Progenitor cell of endocrine pancreas (in vitro differentiated cells): ENCODE measurements at regions not wholly inside any gene's neighbourhood (a gene's known extent, or its start where the extent isn't known, plus 50 kb on each side); places are given as distances from the start of the nearest gene placed in this dataset.

Experiments
- DNase-seq: peaks from one replicate; pipeline ENCODE4 v3.0.0; 2021; ENCODE audit warnings: low spot score; ENCODE audit not compliant: unreplicated experiment
- H3K27ac Mint-ChIP-seq: 2 replicates; pipeline ENCODE4 v1.8.0; 2021; ENCODE audit warnings: mild to moderate bottlenecking, moderate library complexity, mixed read lengths
- H3K27me3 Mint-ChIP-seq: 2 replicates; pipeline ENCODE4 v1.8.0; 2021; ENCODE audit warnings: mixed read lengths
- H3K36me3 Mint-ChIP-seq: 2 replicates; pipeline ENCODE4 v1.8.0; 2022; ENCODE audit warnings: mixed read lengths; ENCODE audit not compliant: insufficient read depth
- H3K4me1 Mint-ChIP-seq: 2 replicates; pipeline ENCODE4 v1.8.0; 2021; ENCODE audit warnings: low read depth, mixed read lengths
- H3K4me3 Mint-ChIP-seq: 2 replicates; pipeline ENCODE4 v1.8.0; 2021; ENCODE audit warnings: low read depth, mild to moderate bottlenecking, moderate library complexity, mixed read lengths
- H3K9me3 Mint-ChIP-seq: 2 replicates; pipeline ENCODE4 v1.8.0; 2021; ENCODE audit warnings: low read depth, mixed read lengths
- CTCF ChIP-seq: fragments of 200-600 bp; sonication (generic); IDR thresholded peaks from one replicate; pipeline ENCODE4 v1.5.0; 2021; ENCODE audit warnings: antibody characterized with exemption, mild to moderate bottlenecking; ENCODE audit not compliant: unreplicated experiment

- Mint-ChIP-seq H3K4me3 (no peak overlapping the region), H3K27ac (no peak overlapping the region), H3K9me3 (no peaks in the 10 kb centered on the region), H3K4me1 (peaks cover 2% of the 10 kb centered on the region), H3K36me3 (no peaks in the 10 kb centered on the region), H3K27me3 (no peaks in the 10 kb centered on the region)
- DNase-seq = no peak
- no peak for TF ChIP-seq CTCF
These were observed 1359.4 kb downstream of the EFNA5 start for GRCh38 chr5:106311230-106311915.

GRCh38 chr5:106307265-106307664 lies 1363.5 kb downstream of the EFNA5 start:
- Mint-ChIP-seq H3K27me3 (no peaks in the 10 kb centered on the region), H3K4me3 (no peak overlapping the region), H3K4me1 (peaks cover 2% of the 10 kb centered on the region), H3K36me3 (no peaks in the 10 kb centered on the region), H3K27ac (no peak overlapping the region), H3K9me3 (no peaks in the 10 kb centered on the region)
- DNase-seq = no peak
- no peak for TF ChIP-seq CTCF

GRCh38 chr5:106306313-106307028 lies 1364.3 kb downstream of the EFNA5 start:
- Mint-ChIP-seq H3K36me3 (no peaks in the 10 kb centered on the region), H3K9me3 (no peaks in the 10 kb centered on the region), H3K27me3 (no peaks in the 10 kb centered on the region), H3K4me3 (no peak overlapping the region), H3K4me1 (peaks cover 2% of the 10 kb centered on the region), H3K27ac (no peak overlapping the region)
- no peak for DNase-seq
- TF ChIP-seq CTCF = no peak

- Mint-ChIP-seq H3K9me3 (no peaks in the 10 kb centered on the region), H3K4me3 (no peak overlapping the region), H3K27me3 (no peaks in the 10 kb centered on the region), H3K27ac (no peak overlapping the region), H3K36me3 (no peaks in the 10 kb centered on the region), H3K4me1 (peaks cover 2% of the 10 kb centered on the region)
- no peak for DNase-seq
- TF ChIP-seq CTCF = no peak
These were observed 1366.8 kb downstream of the EFNA5 start for GRCh38 chr5:106303911-106304310.

GRCh38 chr5:106292654-106293053 lies 1378.1 kb downstream of the EFNA5 start:
- Mint-ChIP-seq H3K4me1 (no peaks in the 10 kb centered on the region), H3K27me3 (no peaks in the 10 kb centered on the region), H3K9me3 (no peaks in the 10 kb centered on the region), H3K4me3 (no peak overlapping the region), H3K27ac (no peak overlapping the region), H3K36me3 (no peaks in the 10 kb centered on the region)
- no peak for TF ChIP-seq CTCF
- DNase-seq = no peak
